DND-41 (cell line): ENCODE measurements at regions not wholly inside any gene's neighbourhood (a gene's known extent, or its start where the extent isn't known, plus 50 kb on each side); places are given as distances from the start of the nearest gene placed in this dataset.

ENCODE experiments used
- CTCF ChIP-seq: IDR thresholded peaks from 2 replicates; pipeline ENCODE4 v1.5.1; 2012; ENCODE audit warnings: borderline replicate concordance, low read length, moderate library complexity, mild to moderate bottlenecking; ENCODE audit not compliant: poor library complexity, severe bottlenecking; ENCODE audit errors: extremely low read depth
- EZH2 ChIP-seq: IDR thresholded peaks from 3 replicates; pipeline ENCODE4 v1.6.1; 2012; ENCODE audit warnings: borderline replicate concordance, low read depth, mild to moderate bottlenecking, moderate library complexity, low read length, inconsistent platforms; ENCODE audit not compliant: severe bottlenecking

GRCh38 chr16:63372815-63373214 is 1336.6 kb upstream of the CDH8 start:
- TF ChIP-seq EZH2, result no peak
- no peak for TF ChIP-seq CTCF
